ENCODE measurements at regions not wholly inside any gene's neighbourhood (a gene's known extent, or its start where the extent isn't known, plus 50 kb on each side); places are given as distances from the start of the nearest gene placed in this dataset.

DNA sequence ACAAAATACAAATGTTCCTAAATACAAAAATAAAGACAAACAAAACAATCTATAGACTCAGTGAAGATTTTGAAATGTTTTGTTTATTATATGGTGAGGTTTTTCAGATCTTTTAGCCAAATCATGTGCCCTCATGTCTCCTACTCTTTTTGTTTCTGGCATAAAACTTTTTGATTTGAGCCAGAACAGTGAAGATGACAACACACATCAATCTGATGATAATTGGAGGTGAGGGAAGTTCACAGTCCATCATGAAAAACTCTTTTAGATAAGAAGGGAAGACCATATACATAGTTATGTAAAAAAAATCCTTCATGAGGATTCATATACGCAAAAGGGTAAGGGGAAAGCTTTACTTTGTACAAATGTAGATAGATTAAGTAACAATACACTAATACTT is 75.1 kb upstream of the OSBPL11 start:
- TF ChIP-seq, protein P1, sequence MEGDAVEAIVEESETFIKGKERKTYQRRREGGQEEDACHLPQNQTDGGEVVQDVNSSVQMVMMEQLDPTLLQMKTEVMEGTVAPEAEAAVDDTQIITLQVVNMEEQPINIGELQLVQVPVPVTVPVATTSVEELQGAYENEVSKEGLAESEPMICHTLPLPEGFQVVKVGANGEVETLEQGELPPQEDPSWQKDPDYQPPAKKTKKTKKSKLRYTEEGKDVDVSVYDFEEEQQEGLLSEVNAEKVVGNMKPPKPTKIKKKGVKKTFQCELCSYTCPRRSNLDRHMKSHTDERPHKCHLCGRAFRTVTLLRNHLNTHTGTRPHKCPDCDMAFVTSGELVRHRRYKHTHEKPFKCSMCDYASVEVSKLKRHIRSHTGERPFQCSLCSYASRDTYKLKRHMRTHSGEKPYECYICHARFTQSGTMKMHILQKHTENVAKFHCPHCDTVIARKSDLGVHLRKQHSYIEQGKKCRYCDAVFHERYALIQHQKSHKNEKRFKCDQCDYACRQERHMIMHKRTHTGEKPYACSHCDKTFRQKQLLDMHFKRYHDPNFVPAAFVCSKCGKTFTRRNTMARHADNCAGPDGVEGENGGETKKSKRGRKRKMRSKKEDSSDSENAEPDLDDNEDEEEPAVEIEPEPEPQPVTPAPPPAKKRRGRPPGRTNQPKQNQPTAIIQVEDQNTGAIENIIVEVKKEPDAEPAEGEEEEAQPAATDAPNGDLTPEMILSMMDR (conservative IDR thresholded peaks at IDR 0.05; ENCODE audit: low read depth, low read length) = no peak
- TF ChIP-seq EZH2 (IDR thresholded peaks at IDR 0.05; ENCODE audit: low read length, unreplicated experiment) (no peak), EZH2phosphoT487 (IDR thresholded peaks at IDR 0.05; ENCODE audit: borderline replicate concordance, low read length) (no peak)
